ENCODE measurements at regions not wholly inside any gene's neighbourhood (a gene's known extent, or its start where the extent isn't known, plus 50 kb on each side); places are given as distances from the start of the nearest gene placed in this dataset.

DNA sequence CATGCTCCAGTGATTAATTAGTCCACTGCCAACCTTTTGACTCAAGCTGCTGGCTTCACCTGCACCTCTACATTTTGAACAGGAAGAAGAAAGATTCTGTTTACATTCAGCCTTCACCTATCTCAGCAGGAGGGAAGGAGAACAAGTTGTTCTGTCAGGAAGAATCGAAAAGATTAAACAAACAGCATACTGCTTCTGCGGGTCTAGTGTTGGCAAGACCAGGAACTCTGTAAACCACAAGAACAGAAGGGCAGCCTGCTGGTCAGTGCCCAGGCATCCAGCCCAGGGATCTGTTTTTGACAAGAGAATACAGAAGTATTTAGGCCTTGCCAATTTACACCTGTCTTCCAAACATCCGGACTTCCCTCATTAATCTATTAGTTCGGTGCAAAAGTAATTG lies 189.7 kb downstream of the CHD9NB start:
- no peak for DNase-seq (ENCODE audit: low spot score)
- H3K27ac Mint-ChIP-seq (ENCODE audit: unreplicated experiment): no peak overlapping the region
- no peaks in the 10 kb centered on the region for H3K36me3 Mint-ChIP-seq (ENCODE audit: low read depth)
- peaks cover 9% of the 10 kb centered on the region for H3K9me3 Mint-ChIP-seq (ENCODE audit: low read depth)
- no peak overlapping the region for H3K4me3 Mint-ChIP-seq (ENCODE audit: unreplicated experiment)
- TF ChIP-seq, protein P1, sequence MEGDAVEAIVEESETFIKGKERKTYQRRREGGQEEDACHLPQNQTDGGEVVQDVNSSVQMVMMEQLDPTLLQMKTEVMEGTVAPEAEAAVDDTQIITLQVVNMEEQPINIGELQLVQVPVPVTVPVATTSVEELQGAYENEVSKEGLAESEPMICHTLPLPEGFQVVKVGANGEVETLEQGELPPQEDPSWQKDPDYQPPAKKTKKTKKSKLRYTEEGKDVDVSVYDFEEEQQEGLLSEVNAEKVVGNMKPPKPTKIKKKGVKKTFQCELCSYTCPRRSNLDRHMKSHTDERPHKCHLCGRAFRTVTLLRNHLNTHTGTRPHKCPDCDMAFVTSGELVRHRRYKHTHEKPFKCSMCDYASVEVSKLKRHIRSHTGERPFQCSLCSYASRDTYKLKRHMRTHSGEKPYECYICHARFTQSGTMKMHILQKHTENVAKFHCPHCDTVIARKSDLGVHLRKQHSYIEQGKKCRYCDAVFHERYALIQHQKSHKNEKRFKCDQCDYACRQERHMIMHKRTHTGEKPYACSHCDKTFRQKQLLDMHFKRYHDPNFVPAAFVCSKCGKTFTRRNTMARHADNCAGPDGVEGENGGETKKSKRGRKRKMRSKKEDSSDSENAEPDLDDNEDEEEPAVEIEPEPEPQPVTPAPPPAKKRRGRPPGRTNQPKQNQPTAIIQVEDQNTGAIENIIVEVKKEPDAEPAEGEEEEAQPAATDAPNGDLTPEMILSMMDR (IDR thresholded peaks at IDR 0.05): no peak
- peaks cover 6% of the 10 kb centered on the region for H3K4me1 Mint-ChIP-seq (ENCODE audit: low read depth)
- peaks cover 7% of the 10 kb centered on the region for H3K27me3 Mint-ChIP-seq (ENCODE audit: low read depth)

GRCh38 chr16:52861614-52862022 lies 191.1 kb downstream of the CHD9NB start:
- H3K27ac Mint-ChIP-seq (ENCODE audit: unreplicated experiment): no peak overlapping the region
- no peaks in the 10 kb centered on the region for H3K36me3 Mint-ChIP-seq (ENCODE audit: low read depth)
- DNase-seq (ENCODE audit: low spot score): no peak
- peaks cover 6% of the 10 kb centered on the region for H3K4me1 Mint-ChIP-seq (ENCODE audit: low read depth)
- no peak overlapping the region for H3K4me3 Mint-ChIP-seq (ENCODE audit: unreplicated experiment)
- H3K27me3 Mint-ChIP-seq (ENCODE audit: low read depth): peaks cover 5% of the 10 kb centered on the region
- TF ChIP-seq, protein P1 (IDR thresholded peaks at IDR 0.05): peak; percentile 75
- H3K9me3 Mint-ChIP-seq (ENCODE audit: low read depth): peaks cover 9% of the 10 kb centered on the region

DNA sequence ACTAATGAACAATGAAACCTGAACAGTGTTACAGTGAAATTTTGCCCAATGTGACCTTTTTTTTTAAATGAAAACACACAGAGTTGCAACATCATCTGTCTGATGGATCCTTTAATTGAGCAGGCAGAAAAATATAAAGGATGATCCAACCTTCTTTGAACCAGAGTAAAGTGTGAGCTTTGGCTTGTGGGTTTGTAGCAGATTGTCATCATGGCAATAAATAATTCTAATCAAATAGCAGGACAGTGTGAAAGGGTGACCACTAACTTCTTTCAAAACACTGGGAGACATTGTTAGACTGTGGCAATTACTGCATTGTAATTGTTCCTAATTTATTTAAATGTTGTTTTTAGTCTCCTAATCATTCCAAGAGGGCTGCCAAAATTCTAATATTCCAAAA lies 197.2 kb downstream of the CHD9NB start:
- H3K4me3 Mint-ChIP-seq (ENCODE audit: unreplicated experiment): no peak overlapping the region
- no peaks in the 10 kb centered on the region for H3K36me3 Mint-ChIP-seq (ENCODE audit: low read depth)
- no peak for DNase-seq (ENCODE audit: low spot score)
- H3K27me3 Mint-ChIP-seq (ENCODE audit: low read depth): peaks cover 4% of the 10 kb centered on the region
- no peak overlapping the region for H3K27ac Mint-ChIP-seq (ENCODE audit: unreplicated experiment)
- H3K9me3 Mint-ChIP-seq (ENCODE audit: low read depth): peaks cover 17% of the 10 kb centered on the region
- TF ChIP-seq, protein P1 (IDR thresholded peaks at IDR 0.05): no peak
- H3K4me1 Mint-ChIP-seq (ENCODE audit: low read depth): no peaks in the 10 kb centered on the region

GRCh38 chr16:52852978-52853377 lies 199.7 kb downstream of the CHD9NB start:
- TF ChIP-seq, protein P1 (IDR thresholded peaks at IDR 0.05): no peak
- peaks cover 4% of the 10 kb centered on the region for H3K27me3 Mint-ChIP-seq (ENCODE audit: low read depth)
- DNase-seq (ENCODE audit: low spot score): no peak
- no peak overlapping the region for H3K27ac Mint-ChIP-seq (ENCODE audit: unreplicated experiment)
- H3K36me3 Mint-ChIP-seq (ENCODE audit: low read depth): no peaks in the 10 kb centered on the region
- H3K9me3 Mint-ChIP-seq (ENCODE audit: low read depth): peaks cover 31% of the 10 kb centered on the region
- H3K4me1 Mint-ChIP-seq (ENCODE audit: low read depth): no peaks in the 10 kb centered on the region
- H3K4me3 Mint-ChIP-seq (ENCODE audit: unreplicated experiment): no peak overlapping the region

DNA sequence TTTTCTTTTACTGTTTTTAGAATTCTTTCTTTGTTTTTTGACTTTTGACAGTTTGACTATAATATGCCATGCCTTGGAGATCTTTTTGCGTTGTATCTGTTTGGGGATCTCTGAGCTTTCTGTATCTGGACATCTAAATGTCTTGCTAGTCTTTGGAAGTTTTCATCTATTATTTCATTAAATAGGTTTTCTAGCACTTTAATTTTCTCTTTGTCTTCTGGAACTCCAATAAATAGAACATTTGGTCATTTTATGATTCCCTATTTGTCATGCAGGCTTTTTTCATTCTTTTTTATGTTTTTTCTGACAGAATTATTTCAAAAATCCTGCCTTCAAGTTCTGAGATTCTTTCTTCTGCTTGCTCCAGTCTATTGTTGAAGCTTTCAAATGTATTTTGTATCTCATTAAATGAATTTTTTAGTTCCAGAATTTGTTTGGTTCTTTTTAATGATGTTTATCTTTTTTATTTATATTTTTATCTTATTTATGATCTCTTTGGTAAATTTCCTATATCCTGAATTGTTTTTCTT lies 201.4 kb downstream of the CHD9NB start:
- H3K27ac Mint-ChIP-seq (ENCODE audit: unreplicated experiment): no peak overlapping the region
- DNase-seq (ENCODE audit: low spot score): no peak
- H3K4me3 Mint-ChIP-seq (ENCODE audit: unreplicated experiment): no peak overlapping the region
- no peaks in the 10 kb centered on the region for H3K4me1 Mint-ChIP-seq (ENCODE audit: low read depth)
- TF ChIP-seq, protein P1 (IDR thresholded peaks at IDR 0.05): no peak
- no peaks in the 10 kb centered on the region for H3K36me3 Mint-ChIP-seq (ENCODE audit: low read depth)
- H3K27me3 Mint-ChIP-seq (ENCODE audit: low read depth): peaks cover under 1% of the 10 kb centered on the region
- peaks cover 37% of the 10 kb centered on the region for H3K9me3 Mint-ChIP-seq (ENCODE audit: low read depth)

Data from chondrocyte (in vitro differentiated cells).